ENCODE measurements at regions not wholly inside any gene's neighbourhood (a gene's known extent, or its start where the extent isn't known, plus 50 kb on each side); places are given as distances from the start of the nearest gene placed in this dataset.

- no peak for DNase-seq
Observed at GRCh38 chrX:10821293-10821692, 200.9 kb upstream of the MID1 start.

DNA sequence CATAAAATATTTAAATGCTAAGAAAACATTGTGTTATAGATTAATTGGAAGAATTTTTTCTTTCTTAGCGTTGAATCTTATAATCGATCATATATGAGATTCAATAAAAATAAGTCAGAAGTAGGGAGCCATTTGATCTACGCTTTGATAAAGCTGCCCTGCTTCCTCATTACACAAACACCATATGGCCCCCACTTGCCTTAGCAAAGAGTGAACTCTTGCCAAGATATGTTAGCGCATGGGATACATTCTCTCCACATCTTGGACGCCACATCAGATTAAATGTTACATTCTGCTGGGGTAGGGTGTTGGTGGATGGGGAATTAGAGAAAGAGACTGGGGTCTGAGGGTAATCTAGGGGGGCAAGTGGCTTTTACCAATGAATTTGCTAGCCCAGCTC, 207.7 kb upstream of the MID1 start:
- DNase-seq = no peak

DNA sequence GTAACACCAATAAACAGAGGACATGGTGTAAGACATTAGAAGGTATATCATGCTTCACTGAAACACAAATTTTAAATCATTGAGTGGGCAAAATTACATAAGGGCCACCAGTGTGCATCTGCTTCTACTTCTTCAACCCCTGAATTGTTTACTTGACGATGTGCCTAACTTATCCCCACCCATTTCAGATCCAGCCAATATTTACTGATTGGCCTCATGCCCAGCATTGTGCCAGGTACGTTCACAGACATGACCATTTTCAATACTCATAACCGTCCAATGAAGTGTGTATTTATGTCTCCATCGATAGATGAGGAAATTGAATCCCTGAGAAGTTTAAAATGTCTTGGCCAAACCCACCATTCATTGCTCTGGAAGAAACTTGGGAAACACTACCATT, 208.3 kb upstream of the MID1 start:
- DNase-seq = peak; percentile 39

DNA sequence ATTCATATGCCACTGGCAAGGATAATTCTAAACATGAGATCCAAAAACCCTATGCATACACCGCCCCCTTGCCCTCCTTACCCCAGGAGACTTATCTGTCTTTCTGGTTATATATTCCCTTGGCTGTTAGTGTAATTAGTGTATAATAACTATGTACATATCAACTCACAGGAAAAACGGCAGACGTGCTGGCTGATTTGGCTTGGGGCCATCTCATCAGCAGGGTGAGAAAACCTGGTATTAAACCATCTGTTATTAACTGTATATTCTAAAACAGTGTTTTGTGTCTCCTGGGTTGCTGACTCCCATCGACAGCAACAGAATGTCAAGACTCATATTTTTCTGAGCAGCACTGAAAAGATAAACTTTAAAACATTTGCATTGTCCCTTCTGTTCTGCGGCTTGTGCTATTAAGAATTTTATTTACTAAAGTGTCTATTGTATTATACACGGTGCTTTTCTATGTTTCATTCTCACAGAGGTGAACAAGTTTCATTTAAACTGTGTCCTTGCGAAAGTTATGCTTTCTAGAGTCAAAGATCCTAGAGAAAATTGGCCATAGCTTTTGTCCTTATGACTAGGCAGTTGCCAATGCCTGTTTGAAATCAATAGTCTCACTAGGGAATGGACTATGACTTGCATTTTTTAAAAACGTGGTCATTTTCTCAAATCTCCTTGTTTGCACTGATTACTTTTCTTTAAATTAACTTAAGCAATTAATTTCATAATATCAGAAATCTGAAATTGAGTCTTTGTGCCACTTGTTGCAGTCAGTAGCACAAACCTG, 211.5 kb upstream of the MID1 start:
- DNase-seq = no peak

- DNase-seq = peak; percentile 38
Observed at GRCh38 chrX:10833299-10834169, 213.1 kb upstream of the MID1 start.

DNA sequence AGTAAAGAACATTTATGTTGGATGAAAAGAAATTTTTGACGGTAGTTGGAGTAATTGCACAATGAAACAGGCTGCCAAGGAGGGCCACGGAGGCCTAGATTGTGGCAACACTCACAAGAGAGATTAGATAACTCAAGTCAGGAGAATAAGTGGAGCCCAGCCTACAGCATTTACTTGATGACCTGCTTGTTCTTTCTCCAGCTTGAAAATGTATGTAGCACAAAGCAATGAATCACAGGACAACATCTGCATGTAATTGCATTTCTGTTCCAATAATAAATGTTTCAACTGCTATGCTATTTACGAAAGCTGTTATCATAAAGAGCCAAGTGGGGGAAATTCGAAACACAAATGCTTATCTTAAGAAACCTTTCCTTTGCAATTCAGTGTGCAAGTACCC, 221.2 kb upstream of the MID1 start:
- DNase-seq = no peak

- DNase-seq = no peak
Observed at GRCh38 chrX:10842646-10843045, 222.3 kb upstream of the MID1 start.

GRCh38 chrX:10847333-10847732, 226.9 kb upstream of the MID1 start:
- DNase-seq = no peak

DNA sequence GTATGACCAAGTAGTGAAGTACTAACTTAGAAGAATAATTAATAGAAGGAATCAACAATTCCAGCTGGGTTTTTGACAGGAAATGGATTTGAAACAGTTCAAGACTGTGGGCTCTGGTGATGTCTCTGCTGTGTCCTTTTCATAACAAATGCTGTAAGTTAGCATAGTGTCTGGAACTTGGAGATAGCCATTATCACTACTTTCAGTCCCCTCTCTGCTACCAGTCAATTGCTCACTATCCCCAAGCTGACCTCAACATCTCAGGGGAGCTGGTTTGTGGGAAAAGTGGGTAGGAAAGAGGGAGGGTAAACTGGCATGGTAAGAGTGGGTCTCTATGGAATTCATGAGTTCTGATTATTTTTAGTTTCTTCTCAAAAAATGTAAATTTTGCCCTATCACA, 231.4 kb upstream of the MID1 start:
- DNase-seq = no peak

DNA sequence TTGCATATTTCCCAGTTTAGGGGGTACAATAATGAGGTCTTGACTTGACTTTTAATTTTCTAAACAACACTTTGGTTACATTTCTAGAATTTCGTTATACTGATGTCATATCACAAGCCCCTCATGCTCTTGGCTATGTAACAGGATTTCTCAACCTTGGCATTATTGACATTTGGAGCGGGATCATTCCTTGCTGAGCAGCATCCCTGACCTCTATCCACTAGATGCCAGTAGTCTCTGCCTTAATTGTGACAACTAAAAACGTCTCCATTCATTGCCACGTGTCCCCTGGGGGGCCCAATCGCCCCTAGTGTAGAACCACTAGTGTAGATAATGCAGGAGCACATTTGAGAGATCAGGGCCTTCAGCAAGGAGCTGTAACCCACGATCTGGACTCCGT, 234.2 kb upstream of the MID1 start:
- DNase-seq = no peak

- no peak for DNase-seq
Observed at GRCh38 chrX:10855845-10856244, 235.5 kb upstream of the MID1 start.

GRCh38 chrX:10856797-10857196, 236.4 kb upstream of the MID1 start:
- DNase-seq = no peak

DNA sequence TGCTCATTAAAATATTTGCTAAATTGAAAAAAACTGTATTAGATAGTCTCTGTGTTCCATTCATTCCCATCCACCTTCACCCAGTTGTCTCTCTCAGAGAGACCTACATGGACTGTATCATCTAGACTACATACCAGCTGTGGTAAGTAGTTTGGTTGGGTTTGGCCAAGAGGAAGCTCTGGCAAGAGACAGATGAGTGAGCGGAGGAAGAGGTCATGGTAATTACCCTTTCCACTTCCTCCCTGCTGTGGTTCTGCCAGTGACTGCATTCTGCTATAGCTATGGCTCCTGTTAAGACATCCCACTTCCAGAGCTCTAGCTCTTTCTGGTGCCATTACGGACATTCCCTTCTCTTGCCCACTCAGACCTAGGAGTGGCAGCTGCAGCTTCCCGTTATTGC, 239.0 kb upstream of the MID1 start:
- DNase-seq = no peak

DNA sequence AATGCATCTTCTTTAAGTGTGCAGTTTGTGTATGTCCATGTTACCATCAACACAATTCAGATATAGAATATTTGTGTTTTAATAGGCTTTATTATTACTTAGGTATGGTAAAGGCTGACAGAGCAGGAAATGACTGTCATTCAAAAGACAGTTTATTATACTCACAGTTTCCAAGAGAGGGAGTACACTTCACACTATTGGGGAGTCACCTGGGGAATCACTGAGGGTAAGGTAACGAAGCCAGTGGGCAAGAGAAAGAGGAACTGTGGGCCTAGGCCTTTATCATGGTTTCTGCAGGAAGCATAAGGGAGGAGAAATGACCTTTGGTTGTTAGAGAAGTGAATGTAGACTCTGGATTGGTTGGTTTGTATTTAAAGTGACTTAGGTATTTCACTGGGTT, 235.1 kb upstream of the HCCS start:
- no peak for DNase-seq

- DNase-seq = no peak
Observed at GRCh38 chrX:10882484-10882883, 228.6 kb upstream of the HCCS start.

GRCh38 chrX:10884246-10884645, 226.9 kb upstream of the HCCS start:
- no peak for DNase-seq

DNA sequence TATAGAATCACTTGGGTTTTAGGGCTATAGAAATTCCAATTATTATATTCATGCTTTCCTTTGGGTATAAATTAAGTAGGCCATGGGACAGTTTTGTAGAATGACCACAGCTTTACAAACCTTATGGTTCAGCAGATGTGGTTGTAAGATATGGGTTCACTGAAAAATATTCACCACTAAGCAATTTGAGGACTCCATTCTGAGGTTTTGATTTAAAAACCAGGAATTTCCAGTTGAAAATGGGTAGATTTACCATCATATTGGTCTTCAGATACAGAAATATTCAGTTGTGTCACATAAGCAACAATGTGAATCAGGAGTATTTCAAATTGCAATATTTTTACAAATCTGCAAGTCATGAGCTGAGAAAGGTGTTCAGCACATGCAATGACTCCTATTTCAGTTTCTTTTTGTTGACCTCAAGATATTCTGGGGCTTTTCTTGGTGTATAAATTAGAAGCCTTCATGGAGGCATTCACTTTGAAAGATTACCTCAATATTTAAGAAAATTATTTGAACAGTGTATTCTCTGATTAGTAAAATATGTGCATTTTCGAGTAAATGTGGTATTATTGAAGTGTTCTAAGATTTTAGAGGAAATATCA, 218.4 kb upstream of the HCCS start:
- DNase-seq = no peak

DNA sequence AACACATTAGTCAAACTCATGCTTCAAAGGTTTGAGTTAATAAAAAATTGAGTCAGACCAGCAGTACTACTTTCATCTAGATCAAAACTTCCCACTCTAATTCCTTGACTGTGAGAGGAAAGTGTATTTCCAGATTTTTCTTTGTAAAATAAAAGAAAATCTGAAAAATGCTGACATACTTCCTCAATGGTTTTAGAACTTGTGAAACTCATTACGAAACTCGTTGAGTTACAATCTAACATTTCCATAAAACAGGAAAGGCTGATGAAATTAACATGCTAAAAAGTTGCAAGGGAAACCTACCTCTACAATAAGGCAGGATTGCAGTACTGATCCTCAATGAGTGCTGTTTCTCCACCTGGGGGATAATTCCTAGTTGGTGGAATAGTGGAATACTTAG, 217.8 kb upstream of the HCCS start:
- DNase-seq = no peak

DNA sequence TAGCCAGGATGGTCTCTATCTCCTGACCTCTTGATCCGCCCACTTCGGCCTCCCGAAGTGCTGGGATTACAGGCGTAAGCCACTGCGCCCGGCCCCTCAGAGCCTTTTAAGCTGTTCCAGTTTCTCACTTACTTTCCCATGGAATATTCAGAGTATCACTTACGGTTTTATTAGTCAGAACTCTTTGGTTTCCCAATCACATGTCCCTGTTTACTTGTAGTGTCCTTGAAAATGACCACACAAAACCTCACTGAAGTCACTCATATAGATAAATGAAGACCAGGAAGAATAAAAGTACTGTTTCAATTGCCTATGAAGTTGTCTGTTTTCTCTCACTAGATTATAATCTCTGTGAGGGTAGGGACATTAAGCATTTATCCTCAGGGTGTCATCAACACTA, 217.2 kb upstream of the HCCS start:
- DNase-seq = no peak

DNA sequence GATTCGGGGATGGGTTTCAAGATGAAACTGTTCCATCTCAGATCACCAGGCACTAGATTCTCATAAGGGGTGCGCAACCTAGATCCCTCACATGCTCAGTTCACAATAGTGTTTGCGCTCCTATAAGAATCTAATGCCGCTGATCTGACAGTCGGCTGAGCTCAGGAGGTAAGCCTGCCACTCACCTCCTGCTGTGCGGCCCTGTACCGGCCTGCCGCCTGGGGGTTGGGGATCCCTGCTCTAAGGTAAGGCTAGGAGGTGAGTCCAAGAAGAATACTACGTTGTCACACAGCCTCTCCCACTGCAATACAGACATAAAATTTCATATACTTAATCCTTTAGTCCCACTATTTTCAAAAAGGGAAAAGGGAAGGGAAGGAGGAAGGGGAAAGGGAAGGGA, 213.4 kb upstream of the HCCS start:
- no peak for DNase-seq

GRCh38 chrX:10900585-10901289, 210.4 kb upstream of the HCCS start:
- no peak for DNase-seq

DNA sequence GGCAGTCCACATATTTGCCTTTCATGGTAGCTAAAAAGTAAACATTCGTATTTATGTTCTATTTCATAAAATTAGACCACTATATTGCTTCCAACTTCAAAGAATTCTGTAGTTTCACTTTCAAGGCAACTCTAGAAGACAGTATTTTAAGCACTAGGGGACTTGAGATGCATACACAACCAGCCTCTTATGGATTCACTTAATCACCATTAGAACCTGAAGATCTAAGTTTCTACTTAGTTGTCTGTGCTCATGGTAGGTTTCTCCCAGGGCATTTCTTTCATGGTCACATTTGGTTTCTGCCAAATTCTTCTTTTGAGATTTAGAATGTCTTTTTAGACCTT, 209.9 kb upstream of the HCCS start:
- no peak for DNase-seq

DNA sequence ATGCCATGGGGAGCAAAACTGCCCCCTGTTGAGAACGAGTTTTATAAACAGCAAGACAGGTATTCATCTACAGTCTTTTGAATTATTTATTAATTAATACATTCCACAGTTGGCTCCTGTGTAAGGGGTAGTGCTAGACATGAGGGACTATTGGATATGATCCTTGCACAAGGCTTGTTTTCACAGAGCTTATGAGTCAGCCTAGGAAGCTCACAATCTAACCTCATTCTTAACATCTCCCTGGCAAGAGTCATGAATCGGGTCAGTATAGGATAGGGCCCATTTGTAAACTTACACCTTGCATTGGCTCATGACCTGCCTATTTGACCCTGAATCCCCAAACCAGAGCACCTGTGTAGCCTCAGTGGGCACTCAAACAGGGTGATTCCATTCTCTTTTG, 209.1 kb upstream of the HCCS start:
- DNase-seq = no peak

DNA sequence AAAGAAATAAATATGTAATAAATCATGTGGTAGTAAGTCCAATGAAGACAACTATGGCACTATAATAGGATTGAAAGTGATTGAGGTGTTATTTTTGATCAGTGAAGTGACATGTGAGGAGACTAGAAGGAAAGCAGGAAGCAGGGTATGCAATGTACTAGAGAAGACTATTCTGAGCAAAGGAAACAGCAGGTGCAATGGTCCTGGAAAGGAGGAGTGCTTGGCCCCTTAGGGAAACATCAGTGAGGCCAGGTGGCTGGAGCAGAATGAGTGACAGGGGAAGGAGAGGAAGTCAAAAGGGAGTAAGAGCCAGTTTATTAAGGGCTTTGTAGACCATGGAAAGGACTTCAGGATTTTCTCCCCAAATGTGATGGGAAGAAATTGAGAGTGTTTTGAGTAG, 207.6 kb upstream of the HCCS start:
- no peak for DNase-seq

Measured in DMS153 (cell line).